ENCODE measurements at regions not wholly inside any gene's neighbourhood (a gene's known extent, or its start where the extent isn't known, plus 50 kb on each side); places are given as distances from the start of the nearest gene placed in this dataset.

DNA sequence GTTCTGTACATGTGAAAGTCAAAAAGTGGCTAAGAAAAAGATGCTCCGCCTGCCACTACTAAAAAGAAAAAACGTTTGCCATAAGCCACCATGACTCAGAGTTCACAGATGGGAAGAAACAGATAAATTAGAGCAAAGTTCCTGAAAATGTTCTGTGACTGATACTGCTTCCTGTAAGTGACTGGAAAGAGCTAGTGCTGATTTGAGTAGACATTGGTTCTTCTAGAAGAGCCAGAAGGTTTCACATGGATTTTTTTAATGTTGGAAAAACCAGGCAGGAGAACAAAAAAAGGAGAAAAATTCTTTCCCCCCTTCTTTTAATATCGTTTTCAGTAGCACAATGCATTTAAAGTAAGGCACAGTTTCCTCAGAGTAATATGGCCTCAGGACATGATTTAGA lies 221.4 kb downstream of the HLX start:
- TF ChIP-seq POLR2A (IDR thresholded peaks at IDR 0.05): no peak
- TF ChIP-seq, protein P1, sequence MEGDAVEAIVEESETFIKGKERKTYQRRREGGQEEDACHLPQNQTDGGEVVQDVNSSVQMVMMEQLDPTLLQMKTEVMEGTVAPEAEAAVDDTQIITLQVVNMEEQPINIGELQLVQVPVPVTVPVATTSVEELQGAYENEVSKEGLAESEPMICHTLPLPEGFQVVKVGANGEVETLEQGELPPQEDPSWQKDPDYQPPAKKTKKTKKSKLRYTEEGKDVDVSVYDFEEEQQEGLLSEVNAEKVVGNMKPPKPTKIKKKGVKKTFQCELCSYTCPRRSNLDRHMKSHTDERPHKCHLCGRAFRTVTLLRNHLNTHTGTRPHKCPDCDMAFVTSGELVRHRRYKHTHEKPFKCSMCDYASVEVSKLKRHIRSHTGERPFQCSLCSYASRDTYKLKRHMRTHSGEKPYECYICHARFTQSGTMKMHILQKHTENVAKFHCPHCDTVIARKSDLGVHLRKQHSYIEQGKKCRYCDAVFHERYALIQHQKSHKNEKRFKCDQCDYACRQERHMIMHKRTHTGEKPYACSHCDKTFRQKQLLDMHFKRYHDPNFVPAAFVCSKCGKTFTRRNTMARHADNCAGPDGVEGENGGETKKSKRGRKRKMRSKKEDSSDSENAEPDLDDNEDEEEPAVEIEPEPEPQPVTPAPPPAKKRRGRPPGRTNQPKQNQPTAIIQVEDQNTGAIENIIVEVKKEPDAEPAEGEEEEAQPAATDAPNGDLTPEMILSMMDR (IDR thresholded peaks at IDR 0.05): no peak

Measured in thyroid gland (tissue), 4 donors.